Kidney (tissue), 13 donors: ENCODE measurements at regions not wholly inside any gene's neighbourhood (a gene's known extent, or its start where the extent isn't known, plus 50 kb on each side); places are given as distances from the start of the nearest gene placed in this dataset.

ENCODE experiments used
- DNase-seq, 5 donors: peaks; one replicate each; pipeline ENCODE4 v3.0.0-alpha.2; 2013 to 2020
- FAIRE-seq: peaks from 2 replicates; lab custom pipeline; 2012; peaks lifted over from hg19 to GRCh38; lab: Jason Lieb, UNC
- H3K27ac ChIP-seq, 2 donors: one replicate each; pipeline ENCODE4 v1.7.0; 2013; ENCODE audit warnings: low read depth in 2 of 2, low read length in 2 of 2, inconsistent platforms in 1 of 2
- H3K27me3 ChIP-seq: one replicate; pipeline ENCODE4 v1.7.1; 2013; ENCODE audit warnings: low read length, inconsistent platforms; ENCODE audit not compliant: control insufficient read depth, insufficient read depth
- H3K36me3 ChIP-seq, 3 donors: one replicate each; pipeline versions ENCODE4 v1.7.0 to v1.7.1; 2013; ENCODE audit warnings: low read length in 3 of 3, control low read depth in 1 of 3, inconsistent platforms in 1 of 3; ENCODE audit not compliant: insufficient read depth in 3 of 3, control insufficient read depth in 2 of 3
- H3K4me1 ChIP-seq, 3 donors: one replicate each; pipeline versions ENCODE4 v1.7.0 to v1.7.1; 2013; ENCODE audit warnings: low read length in 3 of 3, inconsistent platforms in 1 of 3, low read depth in 1 of 3; ENCODE audit not compliant: control insufficient read depth in 2 of 3, insufficient read depth in 2 of 3
- H3K4me3 ChIP-seq, 3 donors: one replicate each; pipeline versions ENCODE4 v1.7.0 to v1.8.1; 2013; ENCODE audit warnings: low read length in 3 of 3, control low read depth in 1 of 3, inconsistent platforms in 1 of 3
- H3K9ac ChIP-seq, 3 donors: one replicate each; pipeline versions ENCODE4 v1.7.0 to v1.7.1; 2013; ENCODE audit warnings: low read length in 3 of 3, control low read depth in 1 of 3, inconsistent platforms in 1 of 3
- H3K9me3 ChIP-seq, 3 donors: one replicate each; pipeline versions ENCODE4 v1.7.0 to v1.7.1; 2013; ENCODE audit warnings: low read length in 3 of 3, control low read depth in 1 of 3, inconsistent platforms in 1 of 3; ENCODE audit not compliant: control insufficient read depth in 2 of 3, insufficient read depth in 1 of 3
- intact Hi-C: fragments of 100-400 bp; cut with DNase I; formaldehyde crosslinking; loops from one replicate; pipeline ENCODE4 v1.11.1; 2022
- TF ChIP-seq, protein P1 (sequence below): IDR thresholded peaks from 3 replicates; pipeline ENCODE4 v1.5.1; 2012; ENCODE audit warnings: mild to moderate bottlenecking, moderate library complexity, borderline replicate concordance; ENCODE audit not compliant: insufficient read depth; ENCODE audit errors: extremely low read depth
- donor health status: control.
- donor health status: control.
- donor health status: control.
- donor health status: control.
- donor health status: control.
- donor health status: DM: yes; HTN: yes; CAD: no.
- donor health status: Normal renal cell carcinoma (clear cell type).

DNA sequence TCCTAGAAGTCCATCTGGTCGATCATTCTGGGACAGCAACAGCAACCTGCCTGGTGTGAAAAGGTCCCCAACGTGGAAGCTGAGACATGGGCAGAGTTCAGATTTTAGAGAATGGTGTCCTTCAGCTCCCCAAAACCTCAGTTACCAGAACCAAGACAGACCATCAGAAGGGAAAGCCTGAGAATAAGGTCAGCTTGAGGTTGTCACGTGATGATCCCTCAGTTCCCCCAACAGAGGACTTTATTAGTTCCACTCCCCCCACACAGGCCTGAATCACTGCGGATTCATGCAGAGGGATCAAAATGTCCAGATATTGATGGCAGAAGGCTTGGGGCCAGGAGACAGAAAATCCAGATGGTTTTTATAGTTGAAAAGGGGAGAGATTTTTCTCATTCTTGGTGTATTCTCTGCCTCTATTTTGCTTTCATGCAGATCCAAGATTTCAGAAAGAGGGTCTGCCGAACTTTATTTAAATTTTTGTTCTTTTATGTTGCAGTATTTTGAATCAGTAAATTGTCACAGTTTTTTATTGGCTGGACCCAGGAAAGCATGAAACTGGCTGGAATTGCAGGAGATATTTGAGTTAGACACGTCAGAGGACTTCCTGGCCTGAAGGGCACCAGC, 139.0 kb upstream of the NTM start:
- no peak for DNase-seq
- intact Hi-C loops: no loop called here
- Histone ChIP-seq H3K4me3 (no peak overlapping the region), H3K27me3 (no peaks in the 10 kb centered on the region), H3K9me3 (no peaks in the 10 kb centered on the region), H3K27ac (no peak overlapping the region), H3K9ac (no peak overlapping the region), H3K36me3 (no peaks in the 10 kb centered on the region), H3K4me1 (no peaks in the 10 kb centered on the region)
- FAIRE-seq: no peak
- TF ChIP-seq, protein P1, sequence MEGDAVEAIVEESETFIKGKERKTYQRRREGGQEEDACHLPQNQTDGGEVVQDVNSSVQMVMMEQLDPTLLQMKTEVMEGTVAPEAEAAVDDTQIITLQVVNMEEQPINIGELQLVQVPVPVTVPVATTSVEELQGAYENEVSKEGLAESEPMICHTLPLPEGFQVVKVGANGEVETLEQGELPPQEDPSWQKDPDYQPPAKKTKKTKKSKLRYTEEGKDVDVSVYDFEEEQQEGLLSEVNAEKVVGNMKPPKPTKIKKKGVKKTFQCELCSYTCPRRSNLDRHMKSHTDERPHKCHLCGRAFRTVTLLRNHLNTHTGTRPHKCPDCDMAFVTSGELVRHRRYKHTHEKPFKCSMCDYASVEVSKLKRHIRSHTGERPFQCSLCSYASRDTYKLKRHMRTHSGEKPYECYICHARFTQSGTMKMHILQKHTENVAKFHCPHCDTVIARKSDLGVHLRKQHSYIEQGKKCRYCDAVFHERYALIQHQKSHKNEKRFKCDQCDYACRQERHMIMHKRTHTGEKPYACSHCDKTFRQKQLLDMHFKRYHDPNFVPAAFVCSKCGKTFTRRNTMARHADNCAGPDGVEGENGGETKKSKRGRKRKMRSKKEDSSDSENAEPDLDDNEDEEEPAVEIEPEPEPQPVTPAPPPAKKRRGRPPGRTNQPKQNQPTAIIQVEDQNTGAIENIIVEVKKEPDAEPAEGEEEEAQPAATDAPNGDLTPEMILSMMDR: no peak

DNA sequence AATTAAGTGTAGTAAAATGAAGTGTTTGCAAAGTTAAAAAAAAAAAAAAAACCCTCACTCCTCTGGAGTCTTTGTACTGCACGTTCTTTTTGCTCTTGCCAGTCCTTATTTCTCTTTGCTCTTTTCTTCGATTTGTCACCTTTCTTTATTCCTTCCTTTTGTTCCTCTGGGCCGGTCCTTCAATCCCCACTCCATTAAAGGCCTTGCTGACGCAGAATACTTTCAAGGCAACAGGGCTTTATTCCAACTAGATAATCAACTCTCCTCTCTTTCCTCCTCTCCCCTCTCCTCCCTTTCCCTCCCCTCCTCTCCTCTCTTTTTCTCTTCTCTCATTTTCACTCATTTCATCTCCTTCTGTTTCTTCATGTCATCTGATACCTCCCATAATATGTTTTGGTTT, 138.2 kb upstream of the NTM start:
- TF ChIP-seq, protein P1: no peak
- FAIRE-seq (no peak), DNase-seq (no peak)
- Histone ChIP-seq H3K27me3 (no peaks in the 10 kb centered on the region), H3K9me3 (no peaks in the 10 kb centered on the region), H3K4me3 (no peak overlapping the region), H3K36me3 (no peaks in the 10 kb centered on the region), H3K4me1 (no peaks in the 10 kb centered on the region), H3K9ac (no peak overlapping the region), H3K27ac (no peak overlapping the region)
- intact Hi-C loops: no loop called here

DNA sequence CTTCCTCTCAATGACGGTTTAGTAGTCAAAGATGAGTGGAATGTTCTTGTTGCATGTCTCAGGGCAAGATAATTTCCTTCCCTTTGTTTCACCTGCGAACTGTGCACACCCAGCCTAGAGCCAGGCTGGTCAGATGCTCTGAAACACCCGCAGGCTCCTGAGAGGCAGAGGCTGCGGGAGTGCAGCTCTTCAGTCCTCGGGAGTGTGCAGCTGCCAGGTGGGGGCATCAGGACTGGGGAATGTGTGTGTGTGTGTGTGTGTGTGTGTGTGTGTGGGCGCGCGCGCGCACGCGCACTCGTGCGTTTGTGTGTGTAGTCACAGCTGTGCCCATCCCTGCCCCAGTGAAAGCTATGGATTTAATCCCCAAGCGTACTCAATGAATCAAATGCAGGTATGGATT, 136.2 kb upstream of the NTM start:
- FAIRE-seq (no peak), DNase-seq (no peak)
- TF ChIP-seq, protein P1: no peak
- intact Hi-C loops: no loop called here
- no peaks in the 10 kb centered on the region for H3K4me1 ChIP-seq
- no peaks in the 10 kb centered on the region for H3K9me3 ChIP-seq
- H3K4me3 ChIP-seq: no peak overlapping the region
- H3K27me3 ChIP-seq: no peaks in the 10 kb centered on the region
- H3K36me3 ChIP-seq: no peaks in the 10 kb centered on the region
- H3K9ac ChIP-seq: no peak overlapping the region
- no peak overlapping the region for H3K27ac ChIP-seq
